Esophagus mucosa (tissue), 1 donor: ENCODE measurements at regions not wholly inside any gene's neighbourhood (a gene's known extent, or its start where the extent isn't known, plus 50 kb on each side); places are given as distances from the start of the nearest gene placed in this dataset.

Experiments used
- ATAC-seq: fragments of 200-7000 bp; cut with Tn5 transposase; one replicate; pipeline ENCODE4 v1.9.1; 2020
- donor health status: DM: yes; HTN: yes; CAD: no.

GRCh38 chr11:15490535-15490934, 375.8 kb downstream of the INSC start:
- no peak for ATAC-seq

GRCh38 chr11:15493066-15493465, 378.3 kb downstream of the INSC start:
- peak; percentile 34 for ATAC-seq

- ATAC-seq, result peak; percentile 92
Measured at GRCh38 chr11:15493921-15494620, 379.3 kb downstream of the INSC start.

GRCh38 chr11:15494740-15495139, 380.0 kb downstream of the INSC start:
- no peak for ATAC-seq

GRCh38 chr11:15495462-15495861, 380.7 kb downstream of the INSC start:
- no peak for ATAC-seq

GRCh38 chr11:15497366-15497765, 382.6 kb downstream of the INSC start:
- ATAC-seq, result no peak

- ATAC-seq, result no peak
Measured at GRCh38 chr11:15499674-15500073, 385.0 kb downstream of the INSC start.

GRCh38 chr11:15500643-15501042, 385.9 kb downstream of the INSC start:
- no peak for ATAC-seq

- ATAC-seq, result no peak
Measured at GRCh38 chr11:15501566-15501965, 386.8 kb downstream of the INSC start.

- ATAC-seq, result no peak
Measured at GRCh38 chr11:15505155-15505554, 390.4 kb downstream of the INSC start.

GRCh38 chr11:15507592-15507991, 392.9 kb downstream of the INSC start:
- ATAC-seq, result no peak

GRCh38 chr11:15509082-15509481, 394.4 kb downstream of the INSC start:
- ATAC-seq, result no peak

GRCh38 chr11:15519124-15519791, 404.5 kb downstream of the INSC start:
- no peak for ATAC-seq

GRCh38 chr11:15519911-15520310, 405.2 kb downstream of the INSC start:
- no peak for ATAC-seq

- ATAC-seq, result no peak
Measured at GRCh38 chr11:15523543-15523942, 408.8 kb downstream of the INSC start.

- no peak for ATAC-seq
Measured at GRCh38 chr11:15525582-15525981, 410.9 kb downstream of the INSC start.

GRCh38 chr11:15526032-15526431, 411.3 kb downstream of the INSC start:
- no peak for ATAC-seq

GRCh38 chr11:15526859-15527450, 412.2 kb downstream of the INSC start:
- ATAC-seq, result no peak

GRCh38 chr11:15532432-15532831, 417.7 kb downstream of the INSC start:
- ATAC-seq, result no peak

GRCh38 chr11:15534266-15534665, 419.5 kb downstream of the INSC start:
- ATAC-seq, result no peak

- no peak for ATAC-seq
Measured at GRCh38 chr11:15535414-15535813, 420.7 kb downstream of the INSC start.

- ATAC-seq, result no peak
Measured at GRCh38 chr11:15536438-15536837, 421.7 kb downstream of the INSC start.

- no peak for ATAC-seq
Measured at GRCh38 chr11:15539645-15540044, 424.9 kb downstream of the INSC start.

GRCh38 chr11:15541079-15541478, 426.4 kb downstream of the INSC start:
- ATAC-seq, result no peak
